ENCODE measurements at regions not wholly inside any gene's neighbourhood (a gene's known extent, or its start where the extent isn't known, plus 50 kb on each side); places are given as distances from the start of the nearest gene placed in this dataset.
"Not testable (repeated sequence)": the region's sequence is repeated elsewhere in the genome, so short reads cannot be mapped to it uniquely, and the experiment has no call there.

GRCh38 chr5:77908787-77909186 is 132.6 kb upstream of the TBCA start:
- DNase-seq, result no peak

- DNase-seq, result no peak
Measured at GRCh38 chr5:77907786-77908185, 131.6 kb upstream of the TBCA start.

- no peak for DNase-seq
Measured at GRCh38 chr5:77906806-77907205, 130.7 kb upstream of the TBCA start.

- DNase-seq, result no peak
Measured at GRCh38 chr5:77904362-77904761, 128.2 kb upstream of the TBCA start.

GRCh38 chr5:77900691-77901090 is 124.6 kb upstream of the TBCA start:
- DNase-seq, result no peak

GRCh38 chr5:77898385-77898784 is 122.2 kb upstream of the TBCA start:
- no peak for DNase-seq

- no peak for DNase-seq
Measured at GRCh38 chr5:77896338-77896737, 120.2 kb upstream of the TBCA start.

- DNase-seq, result not testable (repeated sequence)
Measured at GRCh38 chr5:77894103-77894502, 118.0 kb upstream of the TBCA start.

GRCh38 chr5:77893225-77893860 is 117.2 kb upstream of the TBCA start:
- peak in 1 of 2 donors; percentile 9 for DNase-seq

- DNase-seq, result no peak
Measured at GRCh38 chr5:77892061-77893010, 116.2 kb upstream of the TBCA start.

GRCh38 chr5:77885519-77885918 is 109.4 kb upstream of the TBCA start:
- DNase-seq, result no peak

- DNase-seq, result no peak
Measured at GRCh38 chr5:77882670-77883257, 106.6 kb upstream of the TBCA start.

GRCh38 chr5:77881528-77881927 is 105.4 kb upstream of the TBCA start:
- no peak for DNase-seq

GRCh38 chr5:77877516-77878355 is 101.6 kb upstream of the TBCA start:
- DNase-seq, result no peak

- no peak for DNase-seq
Measured at GRCh38 chr5:77876862-77877502, 100.8 kb upstream of the TBCA start.

- DNase-seq, result no peak
Measured at GRCh38 chr5:77876316-77876715, 100.2 kb upstream of the TBCA start.

GRCh38 chr5:77874691-77875090 is 98.6 kb upstream of the TBCA start:
- no peak for DNase-seq

GRCh38 chr5:77873239-77873638 is 97.1 kb upstream of the TBCA start:
- no peak for DNase-seq

GRCh38 chr5:77871946-77872345 is 95.8 kb upstream of the TBCA start:
- no peak for DNase-seq

GRCh38 chr5:77871016-77871415 is 94.9 kb upstream of the TBCA start:
- no peak for DNase-seq

- no peak for DNase-seq
Measured at GRCh38 chr5:77869116-77869798, 93.1 kb upstream of the TBCA start.

- DNase-seq, result no peak
Measured at GRCh38 chr5:77867914-77868313, 91.8 kb upstream of the TBCA start.
